ENCODE measurements at regions not wholly inside any gene's neighbourhood (a gene's known extent, or its start where the extent isn't known, plus 50 kb on each side); places are given as distances from the start of the nearest gene placed in this dataset.
A peak's percentile ranks its signal among the peaks of the same experiment; 100 is the strongest.

DNA sequence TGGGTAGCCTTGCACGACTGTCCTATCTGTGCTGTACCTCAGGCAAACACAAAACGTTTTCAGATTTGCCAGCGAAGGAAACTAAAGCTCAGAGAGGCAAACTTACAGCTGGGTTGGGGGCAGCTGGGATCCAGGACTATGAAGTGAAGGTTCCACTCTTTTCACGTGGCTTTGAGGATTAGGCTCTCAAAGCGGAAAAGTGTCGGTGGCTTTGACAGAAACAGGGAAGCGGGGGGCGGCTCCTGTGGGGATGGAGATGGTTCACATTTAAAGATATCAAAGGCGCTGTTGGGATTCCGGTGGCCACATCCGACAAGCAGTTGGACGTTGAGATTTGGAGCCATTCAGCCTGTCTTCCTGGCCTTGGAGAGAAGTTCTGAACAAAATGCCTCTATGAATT lies 958.3 kb upstream of the ZNF722 start:
- Histone ChIP-seq H3K9me3 (no peaks in the 10 kb centered on the region), H3K27me3 (no peaks in the 10 kb centered on the region), H3K36me3 (ENCODE audit: low read depth, missing control alignments) (no peaks in the 10 kb centered on the region), H3K4me1 (peaks cover 15% of the 10 kb centered on the region), H3K27ac (no peak overlapping the region), H3K4me3 (no peak overlapping the region)
- intact Hi-C loops (cut with DNase I; ENCODE audit: low total_unique reads) = no loop called here
- TF ChIP-seq CTCF (IDR thresholded peaks at IDR 0.05) = no peak
- TF ChIP-seq POLR2A (IDR thresholded peaks at IDR 0.05) = no peak
- DNase-seq = no peak
- WGBS, 2 donors = 77 to 81% methylated on average over 12 of the region's 12 CpGs

DNA sequence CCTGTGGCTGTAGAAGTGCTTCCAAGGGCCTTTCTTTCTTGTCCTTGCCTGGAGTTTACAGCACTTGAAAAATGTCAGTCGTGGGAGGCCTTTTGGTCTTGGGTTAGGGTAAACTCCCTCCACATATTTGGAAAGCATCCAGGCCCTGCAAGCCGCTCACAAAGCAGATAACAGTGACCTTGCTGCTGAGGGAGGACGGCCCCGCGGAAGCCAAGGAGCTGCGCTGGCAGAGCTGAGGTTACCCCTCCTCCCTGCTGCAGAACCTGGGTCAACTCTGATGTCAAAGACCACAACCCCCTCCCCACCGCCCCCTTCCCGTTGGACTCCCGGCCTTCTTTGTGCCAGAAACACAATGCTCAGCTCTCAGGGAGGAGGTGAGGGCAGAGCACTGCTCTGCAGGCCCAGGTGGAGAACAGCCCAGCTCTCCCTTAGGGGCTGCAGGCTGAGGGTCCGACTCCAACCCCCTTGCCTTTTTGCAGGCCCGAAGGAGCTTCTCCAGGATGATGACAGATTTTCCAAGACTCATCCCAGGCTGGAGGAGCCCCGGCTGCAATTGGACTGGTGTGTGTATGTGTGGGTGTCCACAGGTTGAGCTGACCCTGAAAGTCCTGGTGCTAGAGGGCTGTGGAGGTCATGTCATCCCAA lies 957.6 kb upstream of the ZNF722 start:
- intact Hi-C loops (cut with DNase I; ENCODE audit: low total_unique reads) = no loop called here
- no peaks in the 10 kb centered on the region for H3K36me3 ChIP-seq (ENCODE audit: low read depth, missing control alignments)
- H3K4me3 ChIP-seq = no peak overlapping the region
- H3K27me3 ChIP-seq = no peaks in the 10 kb centered on the region
- H3K4me1 ChIP-seq = peaks cover 15% of the 10 kb centered on the region
- peak; percentile 88 for DNase-seq
- no peak for TF ChIP-seq POLR2A (IDR thresholded peaks at IDR 0.05)
- no peak for TF ChIP-seq CTCF (IDR thresholded peaks at IDR 0.05)
- 44 to 47% methylated on average over 5 to 12 of the region's 12 CpGs for WGBS, 2 donors
- H3K9me3 ChIP-seq = no peaks in the 10 kb centered on the region
- H3K27ac ChIP-seq = no peak overlapping the region

- WGBS, 2 donors = 79 to 91% methylated on average over 3 of the region's 3 CpGs
- Histone ChIP-seq H3K27me3 (no peaks in the 10 kb centered on the region), H3K9me3 (no peaks in the 10 kb centered on the region), H3K4me3 (no peak overlapping the region), H3K27ac (no peak overlapping the region), H3K4me1 (peaks cover 15% of the 10 kb centered on the region), H3K36me3 (ENCODE audit: low read depth, missing control alignments) (no peaks in the 10 kb centered on the region)
- intact Hi-C loops (cut with DNase I; ENCODE audit: low total_unique reads) = no loop called here
- peak; percentile 36 for DNase-seq
- TF ChIP-seq POLR2A (IDR thresholded peaks at IDR 0.05) = no peak
- TF ChIP-seq CTCF (IDR thresholded peaks at IDR 0.05) = no peak
These were observed 956.9 kb upstream of the ZNF722 start for GRCh38 chr7:63041786-63042185.

- Histone ChIP-seq H3K27ac (no peak overlapping the region), H3K36me3 (ENCODE audit: low read depth, missing control alignments) (no peaks in the 10 kb centered on the region), H3K4me3 (no peak overlapping the region), H3K4me1 (peaks cover 15% of the 10 kb centered on the region), H3K27me3 (no peaks in the 10 kb centered on the region), H3K9me3 (no peaks in the 10 kb centered on the region)
- no peak for TF ChIP-seq CTCF (IDR thresholded peaks at IDR 0.05)
- TF ChIP-seq POLR2A (IDR thresholded peaks at IDR 0.05) = no peak
- WGBS, 2 donors = 70 to 72% methylated on average over 9 to 10 of the region's 10 CpGs
- no peak for DNase-seq
- intact Hi-C loops (cut with DNase I; ENCODE audit: low total_unique reads) = no loop called here
These were observed 955.7 kb upstream of the ZNF722 start for GRCh38 chr7:63042730-63043511.
